AG09319 (cell line): ENCODE measurements at regions not wholly inside any gene's neighbourhood (a gene's known extent, or its start where the extent isn't known, plus 50 kb on each side); places are given as distances from the start of the nearest gene placed in this dataset.

ENCODE experiments used
- DNase-seq: peaks from one replicate; pipeline ENCODE4 v3.0.0-alpha.2; 2010; ENCODE audit warnings: low read depth; ENCODE audit errors: extremely low read depth
- CTCF ChIP-seq: IDR thresholded peaks from 2 replicates; pipeline ENCODE4 v1.5.1; 2011; ENCODE audit warnings: low read depth, mild to moderate bottlenecking, inconsistent platforms, low read length, moderate library complexity

GRCh38 chr6:81511423-81511822 is 241.1 kb downstream of the TENT5A start:
- TF ChIP-seq CTCF = no peak

GRCh38 chr6:81495999-81496398 is 256.5 kb downstream of the TENT5A start:
- DNase-seq = no peak
- TF ChIP-seq CTCF = no peak

More at GRCh38 chr6:81511423-81511822, 241.1 kb downstream of the TENT5A start:
- DNase-seq = no peak

- DNase-seq = no peak
- TF ChIP-seq CTCF = no peak
Measured at GRCh38 chr6:81491454-81492101, 260.9 kb downstream of the TENT5A start.

GRCh38 chr6:81487489-81487888 is 265.0 kb downstream of the TENT5A start:
- DNase-seq = no peak
- TF ChIP-seq CTCF = no peak

- DNase-seq = no peak
Measured at GRCh38 chr6:81486234-81486633, 266.2 kb downstream of the TENT5A start.

GRCh38 chr6:81485395-81485794 is 267.1 kb downstream of the TENT5A start:
- DNase-seq = no peak
- TF ChIP-seq CTCF = no peak

More at GRCh38 chr6:81486234-81486633, 266.2 kb downstream of the TENT5A start:
- no peak for TF ChIP-seq CTCF

- no peak for DNase-seq
- TF ChIP-seq CTCF = no peak
Measured at GRCh38 chr6:81484251-81484650, 268.2 kb downstream of the TENT5A start.
